ENCODE measurements at regions not wholly inside any gene's neighbourhood (a gene's known extent, or its start where the extent isn't known, plus 50 kb on each side); places are given as distances from the start of the nearest gene placed in this dataset.

- TF ChIP-seq SP1 (CRISPR knock-in tag; conservative IDR thresholded peaks at IDR 0.05) (no peak), CTCF (IDR thresholded peaks at IDR 0.05) (no peak), STAT6 (CRISPR knock-in tag; conservative IDR thresholded peaks at IDR 0.05; ENCODE audit: low read depth) (no peak), MAX (CRISPR knock-in tag; IDR thresholded peaks at IDR 0.05) (no peak), NFE2L1 (CRISPR knock-in tag; IDR thresholded peaks at IDR 0.05) (no peak), USF2 (CRISPR knock-in tag; IDR thresholded peaks at IDR 0.05) (no peak), ZNF138 (CRISPR knock-in tag; conservative IDR thresholded peaks at IDR 0.05) (no peak), ETV6 (CRISPR knock-in tag; IDR thresholded peaks at IDR 0.05) (no peak), IRF2 (CRISPR knock-in tag; IDR thresholded peaks at IDR 0.05; ENCODE audit: borderline replicate concordance, low read depth) (no peak), E2F5 (CRISPR knock-in tag; IDR thresholded peaks at IDR 0.05) (no peak), IRF1 (CRISPR knock-in tag; IDR thresholded peaks at IDR 0.05) (no peak), KAT7 (CRISPR knock-in tag; IDR thresholded peaks at IDR 0.05; ENCODE audit: borderline replicate concordance) (no peak), FOXK1 (CRISPR knock-in tag; IDR thresholded peaks at IDR 0.05) (no peak), PRDM15 (CRISPR knock-in tag; IDR thresholded peaks at IDR 0.05) (no peak)
These were observed 1186.2 kb downstream of the BCL11B start for GRCh38 chr14:98085751-98086150.

Measured in WTC11 (cell line).